ENCODE measurements at regions not wholly inside any gene's neighbourhood (a gene's known extent, or its start where the extent isn't known, plus 50 kb on each side); places are given as distances from the start of the nearest gene placed in this dataset.

- POLR2A ChIA-PET = no interaction called here
- CTCF ChIA-PET = interaction anchor here (0.7 kb wide), 1 partner anchor 1049 kb away, joined by 3 read pairs; no protein-coding TSS in a partner anchor
- peaks cover 18% of the 10 kb centered on the region for H3K4me1 Mint-ChIP-seq (ENCODE audit: insufficient read depth, unreplicated experiment)
- no peaks in the 10 kb centered on the region for H3K27me3 Mint-ChIP-seq (ENCODE audit: insufficient read depth, unreplicated experiment)
- TF ChIP-seq CTCF (IDR thresholded peaks at IDR 0.05; ENCODE audit: unreplicated experiment) = no peak
- intact Hi-C loops (cut with micrococcal nuclease) = no loop called here
- no peaks in the 10 kb centered on the region for H3K36me3 Mint-ChIP-seq (ENCODE audit: insufficient read depth, unreplicated experiment)
- H3K4me3 Mint-ChIP-seq (ENCODE audit: unreplicated experiment) = no peak overlapping the region
- no TSS peak for BruUV-seq (replicated peaks)
- DNase-seq (ENCODE audit: unreplicated experiment) = no peak
- H3K27ac Mint-ChIP-seq (ENCODE audit: low read depth, unreplicated experiment) = no peak overlapping the region
- H3K9me3 Mint-ChIP-seq (ENCODE audit: unreplicated experiment) = peaks cover 9% of the 10 kb centered on the region
Observed at GRCh38 chr4:41321216-41321945, 64.7 kb downstream of the UCHL1 start.

- CTCF ChIA-PET = interaction anchor here (0.7 kb wide), 1 partner anchor 370 kb away, joined by 3 read pairs; no protein-coding TSS in a partner anchor
- BruUV-seq (replicated peaks) = no TSS peak
- intact Hi-C loops (cut with micrococcal nuclease) = no loop called here
- peaks cover 18% of the 10 kb centered on the region for H3K4me1 Mint-ChIP-seq (ENCODE audit: insufficient read depth, unreplicated experiment)
- no peak overlapping the region for H3K27ac Mint-ChIP-seq (ENCODE audit: low read depth, unreplicated experiment)
- no peak overlapping the region for H3K4me3 Mint-ChIP-seq (ENCODE audit: unreplicated experiment)
- peaks cover 9% of the 10 kb centered on the region for H3K9me3 Mint-ChIP-seq (ENCODE audit: unreplicated experiment)
- DNase-seq (ENCODE audit: unreplicated experiment) = no peak
- no peaks in the 10 kb centered on the region for H3K27me3 Mint-ChIP-seq (ENCODE audit: insufficient read depth, unreplicated experiment)
- no peaks in the 10 kb centered on the region for H3K36me3 Mint-ChIP-seq (ENCODE audit: insufficient read depth, unreplicated experiment)
- POLR2A ChIA-PET = no interaction called here
- no peak for TF ChIP-seq CTCF (IDR thresholded peaks at IDR 0.05; ENCODE audit: unreplicated experiment)
Observed at GRCh38 chr4:41322617-41323016, 65.9 kb downstream of the UCHL1 start.

- Mint-ChIP-seq H3K27ac (ENCODE audit: low read depth, unreplicated experiment) (no peak overlapping the region), H3K4me3 (ENCODE audit: unreplicated experiment) (no peak overlapping the region), H3K36me3 (ENCODE audit: insufficient read depth, unreplicated experiment) (no peaks in the 10 kb centered on the region), H3K27me3 (ENCODE audit: insufficient read depth, unreplicated experiment) (no peaks in the 10 kb centered on the region), H3K4me1 (ENCODE audit: insufficient read depth, unreplicated experiment) (peaks cover 18% of the 10 kb centered on the region), H3K9me3 (ENCODE audit: unreplicated experiment) (peaks cover 9% of the 10 kb centered on the region)
- BruUV-seq (replicated peaks) = no TSS peak
- TF ChIP-seq CTCF (IDR thresholded peaks at IDR 0.05; ENCODE audit: unreplicated experiment) = no peak
- ChIA-PET CTCF (interaction anchor here (0.7 kb wide), 1 partner anchor 369 kb away, joined by 3 read pairs; no protein-coding TSS in a partner anchor), POLR2A (no interaction called here)
- intact Hi-C loops (cut with micrococcal nuclease) = no loop called here
- DNase-seq (ENCODE audit: unreplicated experiment) = no peak
Observed at GRCh38 chr4:41323179-41323578, 66.5 kb downstream of the UCHL1 start.

DNA sequence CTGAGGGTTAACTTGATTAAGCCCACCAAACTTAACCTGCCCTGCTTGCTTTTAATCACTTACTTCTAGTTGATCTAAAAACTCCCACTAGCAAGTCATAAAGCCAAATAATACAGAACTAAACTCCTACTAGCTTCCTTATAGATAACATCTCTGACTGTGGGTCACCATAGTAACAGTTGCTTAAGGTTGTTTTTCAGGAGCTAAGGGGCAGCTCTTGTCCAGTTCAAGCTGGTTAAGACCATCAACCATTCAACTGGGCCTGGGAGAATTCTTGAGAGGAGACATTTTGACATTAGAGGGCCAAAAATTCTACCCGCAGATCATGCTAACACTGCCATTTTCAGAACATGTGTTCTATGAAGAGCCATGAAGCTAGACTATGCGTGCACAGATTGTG is 67.0 kb downstream of the UCHL1 start:
- H3K27me3 Mint-ChIP-seq (ENCODE audit: insufficient read depth, unreplicated experiment) = no peaks in the 10 kb centered on the region
- DNase-seq (ENCODE audit: unreplicated experiment) = no peak
- no TSS peak for BruUV-seq (replicated peaks)
- TF ChIP-seq CTCF (IDR thresholded peaks at IDR 0.05; ENCODE audit: unreplicated experiment) = no peak
- ChIA-PET CTCF (no interaction called here), POLR2A (interaction anchor here (1.0 kb wide), 1 partner anchor 251 kb away, joined by 3 read pairs; no protein-coding TSS in a partner anchor)
- H3K9me3 Mint-ChIP-seq (ENCODE audit: unreplicated experiment) = peaks cover 9% of the 10 kb centered on the region
- intact Hi-C loops (cut with micrococcal nuclease) = no loop called here
- H3K4me1 Mint-ChIP-seq (ENCODE audit: insufficient read depth, unreplicated experiment) = peaks cover 16% of the 10 kb centered on the region
- no peaks in the 10 kb centered on the region for H3K36me3 Mint-ChIP-seq (ENCODE audit: insufficient read depth, unreplicated experiment)
- no peak overlapping the region for H3K4me3 Mint-ChIP-seq (ENCODE audit: unreplicated experiment)
- no peak overlapping the region for H3K27ac Mint-ChIP-seq (ENCODE audit: low read depth, unreplicated experiment)

All from MCF 10A (cell line).